Nephron (organoid): ENCODE measurements at regions not wholly inside any gene's neighbourhood (a gene's known extent, or its start where the extent isn't known, plus 50 kb on each side); places are given as distances from the start of the nearest gene placed in this dataset.
A peak's percentile ranks its signal among the peaks of the same experiment; 100 is the strongest.

Experiments
- H3K27ac Mint-ChIP-seq, 3 experiments: 2 replicates each; pipeline ENCODE4 v1.8.0; 2020; ENCODE audit warnings: mixed read lengths in 3 of 3, mild to moderate bottlenecking in 2 of 3, moderate library complexity in 1 of 3
- H3K27me3 Mint-ChIP-seq: 2 replicates; pipeline ENCODE4 v1.8.0; 2021; ENCODE audit warnings: low read depth, mild to moderate bottlenecking, moderate library complexity, mixed read lengths
- H3K36me3 Mint-ChIP-seq: 2 replicates; pipeline ENCODE4 v1.8.0; 2020; ENCODE audit warnings: low read depth, mixed read lengths
- H3K4me1 Mint-ChIP-seq: 2 replicates; pipeline ENCODE4 v1.8.0; 2020; ENCODE audit warnings: mixed read lengths
- H3K4me3 Mint-ChIP-seq, 3 experiments: 2 replicates each; pipeline ENCODE4 v1.8.0; 2020; ENCODE audit warnings: mild to moderate bottlenecking in 3 of 3, mixed read lengths in 3 of 3, moderate library complexity in 2 of 3
- H3K9me3 Mint-ChIP-seq: 2 replicates; pipeline ENCODE4 v1.8.0; 2020; ENCODE audit warnings: mixed read lengths
- CTCF ChIP-seq, 3 experiments: fragments of 200-600 bp; sonication (generic); IDR thresholded peaks; one replicate each; pipeline ENCODE4 v1.5.0; 2021; ENCODE audit warnings: antibody characterized with exemption in 3 of 3; ENCODE audit not compliant: unreplicated experiment in 3 of 3

- Mint-ChIP-seq H3K27ac (no peak overlapping the region), H3K4me1 (no peaks in the 10 kb centered on the region), H3K36me3 (no peaks in the 10 kb centered on the region), H3K9me3 (peaks cover 2% of the 10 kb centered on the region), H3K4me3 (no peak overlapping the region), H3K27me3 (peaks cover 9% of the 10 kb centered on the region)
- no peak for TF ChIP-seq CTCF (IDR thresholded peaks at IDR 0.05; ENCODE audit: unreplicated experiment in 3 of 3)
Measured at GRCh38 chr20:40589581-40589980, 99.5 kb downstream of the MAFB start.

GRCh38 chr20:40588891-40589290, 100.1 kb downstream of the MAFB start:
- TF ChIP-seq CTCF (IDR thresholded peaks at IDR 0.05; ENCODE audit: unreplicated experiment in 3 of 3): no peak
- H3K27ac Mint-ChIP-seq: no peak overlapping the region
- peaks cover 5% of the 10 kb centered on the region for H3K4me1 Mint-ChIP-seq
- peaks cover 2% of the 10 kb centered on the region for H3K9me3 Mint-ChIP-seq
- no peaks in the 10 kb centered on the region for H3K36me3 Mint-ChIP-seq
- H3K4me3 Mint-ChIP-seq: no peak overlapping the region
- H3K27me3 Mint-ChIP-seq: peaks cover 9% of the 10 kb centered on the region

GRCh38 chr20:40587038-40587437, 102.0 kb downstream of the MAFB start:
- H3K9me3 Mint-ChIP-seq: peaks cover 2% of the 10 kb centered on the region
- no peak for TF ChIP-seq CTCF (IDR thresholded peaks at IDR 0.05; ENCODE audit: unreplicated experiment in 3 of 3)
- peaks cover 15% of the 10 kb centered on the region for H3K4me1 Mint-ChIP-seq
- no peaks in the 10 kb centered on the region for H3K36me3 Mint-ChIP-seq
- H3K27ac Mint-ChIP-seq: no peak overlapping the region
- H3K4me3 Mint-ChIP-seq: no peak overlapping the region
- peaks cover 9% of the 10 kb centered on the region for H3K27me3 Mint-ChIP-seq

- Mint-ChIP-seq H3K27ac (peak overlapping the region; percentile 51 to 98 (median 89)), H3K36me3 (no peaks in the 10 kb centered on the region), H3K27me3 (no peaks in the 10 kb centered on the region), H3K9me3 (peaks cover 2% of the 10 kb centered on the region), H3K4me3 (no peak overlapping the region), H3K4me1 (peaks cover 15% of the 10 kb centered on the region)
- no peak for TF ChIP-seq CTCF (IDR thresholded peaks at IDR 0.05; ENCODE audit: unreplicated experiment in 3 of 3)
Measured at GRCh38 chr20:40584130-40584809, 104.8 kb downstream of the MAFB start.

- Mint-ChIP-seq H3K27ac (peak overlapping the region in 2 of 3 experiments; percentile 89 to 98), H3K27me3 (peaks cover 3% of the 10 kb centered on the region), H3K4me1 (peaks cover 15% of the 10 kb centered on the region), H3K36me3 (no peaks in the 10 kb centered on the region), H3K4me3 (no peak overlapping the region), H3K9me3 (peaks cover under 1% of the 10 kb centered on the region)
- TF ChIP-seq CTCF (IDR thresholded peaks at IDR 0.05; ENCODE audit: unreplicated experiment in 3 of 3): no peak
Measured at GRCh38 chr20:40583636-40584035, 105.4 kb downstream of the MAFB start.

GRCh38 chr20:40583205-40583604, 105.8 kb downstream of the MAFB start:
- no peaks in the 10 kb centered on the region for H3K36me3 Mint-ChIP-seq
- peak overlapping the region in 2 of 3 experiments; percentile 11 to 98 for H3K27ac Mint-ChIP-seq
- H3K4me3 Mint-ChIP-seq: no peak overlapping the region

More at GRCh38 chr20:40583205-40583604, 105.8 kb downstream of the MAFB start:
- Mint-ChIP-seq H3K27me3 (peaks cover 3% of the 10 kb centered on the region), H3K9me3 (no peaks in the 10 kb centered on the region), H3K4me1 (peaks cover 15% of the 10 kb centered on the region)
- no peak for TF ChIP-seq CTCF (IDR thresholded peaks at IDR 0.05; ENCODE audit: unreplicated experiment in 3 of 3)
